ENCODE measurements at regions not wholly inside any gene's neighbourhood (a gene's known extent, or its start where the extent isn't known, plus 50 kb on each side); places are given as distances from the start of the nearest gene placed in this dataset.
"Not testable (repeated sequence)": the region's sequence is repeated elsewhere in the genome, so short reads cannot be mapped to it uniquely, and the experiment has no call there.

GRCh38 chr4:38483628-38484027 lies 180.4 kb upstream of the KLF3 start:
- H3K9me3 ChIP-seq (ENCODE audit: control insufficient read depth, low read depth, low read length); DNase-seq; H3K27ac ChIP-seq (ENCODE audit: low read length); H3K4me3 ChIP-seq (ENCODE audit: low read length); H3K36me3 ChIP-seq (ENCODE audit: control insufficient read depth, insufficient read depth, low read length); H3K4me1 ChIP-seq (ENCODE audit: control insufficient read depth, insufficient read depth, low read length); H3K27me3 ChIP-seq (ENCODE audit: control insufficient read depth, insufficient read depth, low read length): not testable (repeated sequence)

- no peaks in the 10 kb centered on the region for H3K9me3 ChIP-seq (ENCODE audit: control insufficient read depth, low read depth, low read length)
- no peaks in the 10 kb centered on the region for H3K36me3 ChIP-seq (ENCODE audit: control insufficient read depth, insufficient read depth, low read length)
- H3K4me3 ChIP-seq (ENCODE audit: low read length), result no peak overlapping the region
- DNase-seq, result peak; percentile 52 to 62
- H3K27me3 ChIP-seq (ENCODE audit: control insufficient read depth, insufficient read depth, low read length), result no peaks in the 10 kb centered on the region
- H3K4me1 ChIP-seq (ENCODE audit: control insufficient read depth, insufficient read depth, low read length), result peaks cover 31% of the 10 kb centered on the region
- H3K27ac ChIP-seq (ENCODE audit: low read length), result peak overlapping the region; percentile 78
- WGBS (ENCODE audit: insufficient coverage, low lambda C conversion rate), result 66% methylated on average over 5 of the region's 9 CpGs
Measured at GRCh38 chr4:38489011-38489861, 174.8 kb upstream of the KLF3 start.

GRCh38 chr4:38489924-38490639 lies 173.9 kb upstream of the KLF3 start:
- no CpG with 5 or more reads among the region's 7 CpGs for WGBS (ENCODE audit: insufficient coverage, low lambda C conversion rate)
- peak overlapping the region; percentile 78 for H3K27ac ChIP-seq (ENCODE audit: low read length)
- DNase-seq, result peak; percentile 47 to 80

GRCh38 chr4:38490753-38491446 lies 173.1 kb upstream of the KLF3 start:
- Histone ChIP-seq H3K27ac (ENCODE audit: low read length) (peak overlapping the region; percentile 78), H3K36me3 (ENCODE audit: control insufficient read depth, insufficient read depth, low read length) (no peaks in the 10 kb centered on the region), H3K4me1 (ENCODE audit: control insufficient read depth, insufficient read depth, low read length) (peaks cover 31% of the 10 kb centered on the region), H3K9me3 (ENCODE audit: control insufficient read depth, low read depth, low read length) (no peaks in the 10 kb centered on the region), H3K4me3 (ENCODE audit: low read length) (no peak overlapping the region), H3K27me3 (ENCODE audit: control insufficient read depth, insufficient read depth, low read length) (no peaks in the 10 kb centered on the region)
- WGBS (ENCODE audit: insufficient coverage, low lambda C conversion rate), result 80% methylated on average over 1 of the region's 4 CpGs
- peak; percentile 72 to 82 for DNase-seq

More at GRCh38 chr4:38489924-38490639, 173.9 kb upstream of the KLF3 start:
- Histone ChIP-seq H3K4me3 (ENCODE audit: low read length) (no peak overlapping the region), H3K36me3 (ENCODE audit: control insufficient read depth, insufficient read depth, low read length) (no peaks in the 10 kb centered on the region), H3K9me3 (ENCODE audit: control insufficient read depth, low read depth, low read length) (no peaks in the 10 kb centered on the region), H3K4me1 (ENCODE audit: control insufficient read depth, insufficient read depth, low read length) (peaks cover 31% of the 10 kb centered on the region), H3K27me3 (ENCODE audit: control insufficient read depth, insufficient read depth, low read length) (no peaks in the 10 kb centered on the region)

GRCh38 chr4:38491854-38492478 lies 172.0 kb upstream of the KLF3 start:
- H3K27me3 ChIP-seq (ENCODE audit: control insufficient read depth, insufficient read depth, low read length), result no peaks in the 10 kb centered on the region
- no peak overlapping the region for H3K4me3 ChIP-seq (ENCODE audit: low read length)
- no peak for DNase-seq
- WGBS (ENCODE audit: insufficient coverage, low lambda C conversion rate), result no CpG with 5 or more reads among the region's 3 CpGs
- H3K9me3 ChIP-seq (ENCODE audit: control insufficient read depth, low read depth, low read length), result no peaks in the 10 kb centered on the region
- H3K4me1 ChIP-seq (ENCODE audit: control insufficient read depth, insufficient read depth, low read length), result peaks cover 31% of the 10 kb centered on the region
- no peaks in the 10 kb centered on the region for H3K36me3 ChIP-seq (ENCODE audit: control insufficient read depth, insufficient read depth, low read length)
- no peak overlapping the region for H3K27ac ChIP-seq (ENCODE audit: low read length)

- Histone ChIP-seq H3K4me1 (ENCODE audit: control insufficient read depth, insufficient read depth, low read length) (peaks cover 31% of the 10 kb centered on the region), H3K9me3 (ENCODE audit: control insufficient read depth, low read depth, low read length) (no peaks in the 10 kb centered on the region), H3K27me3 (ENCODE audit: control insufficient read depth, insufficient read depth, low read length) (no peaks in the 10 kb centered on the region), H3K36me3 (ENCODE audit: control insufficient read depth, insufficient read depth, low read length) (no peaks in the 10 kb centered on the region), H3K4me3 (ENCODE audit: low read length) (no peak overlapping the region), H3K27ac (ENCODE audit: low read length) (no peak overlapping the region)
- no peak for DNase-seq
Measured at GRCh38 chr4:38493066-38493465, 170.9 kb upstream of the KLF3 start.

- Histone ChIP-seq H3K27ac (ENCODE audit: low read length) (no peak overlapping the region), H3K4me3 (ENCODE audit: low read length) (no peak overlapping the region), H3K4me1 (ENCODE audit: control insufficient read depth, insufficient read depth, low read length) (peaks cover 13% of the 10 kb centered on the region), H3K36me3 (ENCODE audit: control insufficient read depth, insufficient read depth, low read length) (no peaks in the 10 kb centered on the region), H3K9me3 (ENCODE audit: control insufficient read depth, low read depth, low read length) (no peaks in the 10 kb centered on the region), H3K27me3 (ENCODE audit: control insufficient read depth, insufficient read depth, low read length) (no peaks in the 10 kb centered on the region)
- no CpG with 5 or more reads among the region's 3 CpGs for WGBS (ENCODE audit: insufficient coverage, low lambda C conversion rate)
- no peak for DNase-seq
Measured at GRCh38 chr4:38495446-38495845, 168.6 kb upstream of the KLF3 start.

GRCh38 chr4:38497121-38497520 lies 166.9 kb upstream of the KLF3 start:
- 100% methylated on average over 2 of the region's 3 CpGs for WGBS (ENCODE audit: insufficient coverage, low lambda C conversion rate)
- no peak for DNase-seq
- Histone ChIP-seq H3K9me3 (ENCODE audit: control insufficient read depth, low read depth, low read length) (no peaks in the 10 kb centered on the region), H3K27me3 (ENCODE audit: control insufficient read depth, insufficient read depth, low read length) (no peaks in the 10 kb centered on the region), H3K36me3 (ENCODE audit: control insufficient read depth, insufficient read depth, low read length) (no peaks in the 10 kb centered on the region), H3K4me1 (ENCODE audit: control insufficient read depth, insufficient read depth, low read length) (peaks cover under 1% of the 10 kb centered on the region), H3K27ac (ENCODE audit: low read length) (no peak overlapping the region), H3K4me3 (ENCODE audit: low read length) (no peak overlapping the region)

GRCh38 chr4:38499101-38499500 lies 164.9 kb upstream of the KLF3 start:
- Histone ChIP-seq H3K4me1 (ENCODE audit: control insufficient read depth, insufficient read depth, low read length) (no peaks in the 10 kb centered on the region), H3K9me3 (ENCODE audit: control insufficient read depth, low read depth, low read length) (no peaks in the 10 kb centered on the region), H3K4me3 (ENCODE audit: low read length) (no peak overlapping the region), H3K27me3 (ENCODE audit: control insufficient read depth, insufficient read depth, low read length) (no peaks in the 10 kb centered on the region), H3K27ac (ENCODE audit: low read length) (no peak overlapping the region), H3K36me3 (ENCODE audit: control insufficient read depth, insufficient read depth, low read length) (no peaks in the 10 kb centered on the region)
- no peak for DNase-seq
- WGBS (ENCODE audit: insufficient coverage, low lambda C conversion rate), result no CpG with 5 or more reads among the region's 1 CpG

GRCh38 chr4:38500433-38500832 lies 163.6 kb upstream of the KLF3 start:
- Histone ChIP-seq H3K4me1 (ENCODE audit: control insufficient read depth, insufficient read depth, low read length) (no peaks in the 10 kb centered on the region), H3K4me3 (ENCODE audit: low read length) (no peak overlapping the region), H3K9me3 (ENCODE audit: control insufficient read depth, low read depth, low read length) (no peaks in the 10 kb centered on the region), H3K27ac (ENCODE audit: low read length) (no peak overlapping the region), H3K36me3 (ENCODE audit: control insufficient read depth, insufficient read depth, low read length) (no peaks in the 10 kb centered on the region), H3K27me3 (ENCODE audit: control insufficient read depth, insufficient read depth, low read length) (no peaks in the 10 kb centered on the region)
- WGBS (ENCODE audit: insufficient coverage, low lambda C conversion rate), result no CpG with 5 or more reads among the region's 2 CpGs
- no peak for DNase-seq
